KMS-11 (cell line): ENCODE measurements at regions not wholly inside any gene's neighbourhood (a gene's known extent, or its start where the extent isn't known, plus 50 kb on each side); places are given as distances from the start of the nearest gene placed in this dataset.

Experiments used
- H2AFZ ChIP-seq: fragments of 200-600 bp; sonication (generic); 2 replicates; pipeline ENCODE4 v1.6.1; 2016; ENCODE audit warnings: antibody characterized with exemption, mixed run types, low read depth
- H3K27ac ChIP-seq: fragments of 200-600 bp; sonication (generic); 2 replicates; pipeline ENCODE4 v1.6.1; 2016; ENCODE audit warnings: mild to moderate bottlenecking, mixed run types
- H3K27me3 ChIP-seq: fragments of 200-600 bp; sonication (generic); 2 replicates; pipeline ENCODE4 v1.6.1; 2017; ENCODE audit warnings: mild to moderate bottlenecking, low read depth, mixed run types, moderate library complexity; ENCODE audit not compliant: insufficient read depth
- H3K36me3 ChIP-seq: fragments of 200-600 bp; sonication (generic); 2 replicates; pipeline ENCODE4 v1.6.1; 2017; ENCODE audit warnings: mild to moderate bottlenecking, mixed run types; ENCODE audit not compliant: insufficient read depth
- H3K4me1 ChIP-seq: fragments of 200-600 bp; sonication (generic); 2 replicates; pipeline ENCODE4 v1.6.1; 2016; ENCODE audit warnings: mild to moderate bottlenecking, low read depth, mixed run types; ENCODE audit not compliant: poor library complexity, severe bottlenecking
- H3K4me2 ChIP-seq: fragments of 200-600 bp; sonication (generic); 2 replicates; pipeline ENCODE4 v1.7.0; 2016; ENCODE audit warnings: mild to moderate bottlenecking, mixed run types
- H3K4me3 ChIP-seq: fragments of 200-600 bp; sonication (generic); IDR thresholded peaks from 2 replicates; pipeline ENCODE4 v1.6.1; 2017; ENCODE audit warnings: low read depth, low read length, mixed read lengths; ENCODE audit not compliant: insufficient read depth
- H3K79me2 ChIP-seq: fragments of 200-600 bp; sonication (generic); 2 replicates; pipeline ENCODE4 v1.6.1; 2016; ENCODE audit warnings: low read depth, mixed run types; ENCODE audit not compliant: insufficient read depth
- H3K9ac ChIP-seq: fragments of 200-600 bp; sonication (generic); 2 replicates; pipeline ENCODE4 v1.6.1; 2016; ENCODE audit warnings: mild to moderate bottlenecking, mixed run types
- H4K20me1 ChIP-seq: fragments of 200-600 bp; sonication (generic); 2 replicates; pipeline ENCODE4 v1.6.1; 2016; ENCODE audit warnings: mild to moderate bottlenecking, mixed run types; ENCODE audit not compliant: insufficient read depth
- CTCF ChIP-seq: fragments of 200-600 bp; sonication (generic); conservative IDR thresholded peaks from 2 replicates; pipeline ENCODE4 v1.6.1; 2017; ENCODE audit warnings: low read depth, mild to moderate bottlenecking, antibody characterized with exemption, low read length, moderate library complexity, mixed read lengths

- Histone ChIP-seq H3K4me3 (no peak overlapping the region), H3K4me1 (no peaks in the 10 kb centered on the region), H3K27ac (no peak overlapping the region), H3K9ac (no peak overlapping the region), H3K36me3 (no peaks in the 10 kb centered on the region), H3K79me2 (no peaks in the 10 kb centered on the region), H3K27me3 (no peaks in the 10 kb centered on the region), H3K4me2 (no peak overlapping the region), H2AFZ (no peak overlapping the region), H4K20me1 (no peaks in the 10 kb centered on the region)
- no peak for TF ChIP-seq CTCF
Observed at GRCh38 chr20:22511943-22512910, 72.1 kb downstream of the FOXA2 start.

DNA sequence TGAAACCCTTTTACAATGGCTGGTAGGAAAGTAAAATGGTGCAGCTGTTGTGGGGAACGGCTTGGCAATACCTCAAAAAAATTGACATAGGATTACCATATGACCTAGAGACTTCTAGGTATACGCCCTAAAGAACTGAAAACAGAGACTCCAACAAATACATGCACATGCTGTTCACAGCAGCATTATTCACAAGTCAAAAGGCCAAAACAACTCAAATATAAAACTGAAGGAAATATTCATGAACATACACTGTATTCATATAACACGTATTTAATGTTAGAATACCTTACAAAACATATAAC, 74.6 kb downstream of the FOXA2 start:
- Histone ChIP-seq H4K20me1 (no peaks in the 10 kb centered on the region), H3K4me3 (no peak overlapping the region), H3K27me3 (no peaks in the 10 kb centered on the region), H2AFZ (no peak overlapping the region), H3K9ac (no peak overlapping the region), H3K79me2 (no peaks in the 10 kb centered on the region), H3K4me2 (no peak overlapping the region), H3K36me3 (no peaks in the 10 kb centered on the region), H3K27ac (no peak overlapping the region), H3K4me1 (no peaks in the 10 kb centered on the region)
- no peak for TF ChIP-seq CTCF

- no peaks in the 10 kb centered on the region for H3K36me3 ChIP-seq
- H3K27me3 ChIP-seq = no peaks in the 10 kb centered on the region
- no peak overlapping the region for H3K4me3 ChIP-seq
- no peak overlapping the region for H3K27ac ChIP-seq
- no peaks in the 10 kb centered on the region for H3K4me1 ChIP-seq
- H3K4me2 ChIP-seq = no peak overlapping the region
- no peaks in the 10 kb centered on the region for H3K79me2 ChIP-seq
- H4K20me1 ChIP-seq = no peaks in the 10 kb centered on the region
- H2AFZ ChIP-seq = no peak overlapping the region
- no peak for TF ChIP-seq CTCF
- H3K9ac ChIP-seq = no peak overlapping the region
Observed at GRCh38 chr20:22509090-22509842, 75.1 kb downstream of the FOXA2 start.

- Histone ChIP-seq H3K4me3 (no peak overlapping the region), H3K4me1 (no peaks in the 10 kb centered on the region), H3K36me3 (no peaks in the 10 kb centered on the region), H3K79me2 (no peaks in the 10 kb centered on the region), H4K20me1 (no peaks in the 10 kb centered on the region), H3K27ac (no peak overlapping the region), H2AFZ (no peak overlapping the region), H3K9ac (no peak overlapping the region), H3K27me3 (no peaks in the 10 kb centered on the region), H3K4me2 (no peak overlapping the region)
- no peak for TF ChIP-seq CTCF
Observed at GRCh38 chr20:22508426-22508825, 75.9 kb downstream of the FOXA2 start.
